DND-41 (cell line): ENCODE measurements at regions not wholly inside any gene's neighbourhood (a gene's known extent, or its start where the extent isn't known, plus 50 kb on each side); places are given as distances from the start of the nearest gene placed in this dataset.

Experiments
- ATAC-seq: fragments of 200-7000 bp; cut with Tn5 transposase; 3 replicates; pipeline ENCODE4 v1.9.1; 2021; ENCODE audit warnings: low read depth; ENCODE audit not compliant: insufficient read depth
- DNase-seq: peaks from one replicate; pipeline ENCODE4 v3.0.0-alpha.2; 2020
- H2AFZ ChIP-seq: 2 replicates; pipeline ENCODE4 v1.6.0; 2012; ENCODE audit warnings: low read depth, low read length
- H3K27ac ChIP-seq: 2 replicates; pipeline ENCODE4 v1.5.1; 2012; ENCODE audit warnings: low read length, inconsistent platforms
- H3K27me3 ChIP-seq: fragments of 200-600 bp; sonication (generic); 2 replicates; pipeline ENCODE4 v1.6.0; 2012; ENCODE audit warnings: low read length, mild to moderate bottlenecking, inconsistent platforms; ENCODE audit not compliant: insufficient read depth, poor library complexity
- H3K36me3 ChIP-seq: 2 replicates; pipeline ENCODE4 v1.5.1; 2012; ENCODE audit warnings: low read length, inconsistent platforms; ENCODE audit not compliant: insufficient read depth
- H3K4me1 ChIP-seq: 2 replicates; pipeline ENCODE4 v1.5.1; 2012; ENCODE audit warnings: mild to moderate bottlenecking, low read length; ENCODE audit not compliant: insufficient read depth
- H3K4me2 ChIP-seq: 2 replicates; pipeline ENCODE4 v1.6.0; 2012; ENCODE audit warnings: mild to moderate bottlenecking, moderate library complexity, low read length, inconsistent platforms; ENCODE audit not compliant: insufficient read depth
- H3K4me3 ChIP-seq, 2 experiments: fragments of 200-600 bp in 1 of 2; shearing (Covaris generic) in 1 of 2; 2 replicates each; pipeline ENCODE4 v1.5.1; 2012 to 2016; ENCODE audit warnings: inconsistent platforms in 2 of 2, low read length in 2 of 2, mild to moderate bottlenecking in 2 of 2, low read depth in 1 of 2, moderate library complexity in 1 of 2
- H3K79me2 ChIP-seq: 2 replicates; pipeline ENCODE4 v1.6.0; 2012; ENCODE audit warnings: low read length, inconsistent platforms; ENCODE audit not compliant: insufficient read depth
- H3K9ac ChIP-seq: 2 replicates; pipeline ENCODE4 v1.6.0; 2012; ENCODE audit warnings: low read depth, mild to moderate bottlenecking, inconsistent platforms, low read length, moderate library complexity
- H3K9me3 ChIP-seq: 2 replicates; pipeline ENCODE4 v1.5.1; 2012; ENCODE audit warnings: low read length, moderate library complexity, mild to moderate bottlenecking, inconsistent platforms; ENCODE audit not compliant: insufficient read depth, severe bottlenecking
- H4K20me1 ChIP-seq: 2 replicates; pipeline ENCODE4 v1.6.0; 2012; ENCODE audit warnings: low read length; ENCODE audit not compliant: insufficient read depth
- CTCF ChIP-seq: IDR thresholded peaks from 2 replicates; pipeline ENCODE4 v1.5.1; 2012; ENCODE audit warnings: borderline replicate concordance, low read length, moderate library complexity, mild to moderate bottlenecking; ENCODE audit not compliant: poor library complexity, severe bottlenecking; ENCODE audit errors: extremely low read depth
- EZH2 ChIP-seq: IDR thresholded peaks from 3 replicates; pipeline ENCODE4 v1.6.1; 2012; ENCODE audit warnings: borderline replicate concordance, low read depth, mild to moderate bottlenecking, moderate library complexity, low read length, inconsistent platforms; ENCODE audit not compliant: severe bottlenecking

- TF ChIP-seq CTCF (no peak), EZH2 (no peak)
- H3K4me3 ChIP-seq: peak overlapping the region in 1 of 2 experiments; percentile 10; a peak in 1 of 4 replicates
- H3K4me2 ChIP-seq: peak overlapping the region; percentile 59
- peak overlapping the region; percentile 93 for H3K27ac ChIP-seq
- peak overlapping the region; percentile 56 for H2AFZ ChIP-seq
- H3K4me1 ChIP-seq: peaks cover 73% of the 10 kb centered on the region
- H3K36me3 ChIP-seq: no peaks in the 10 kb centered on the region
- H3K9me3 ChIP-seq: no peaks in the 10 kb centered on the region
- peak; percentile 85 for ATAC-seq
- H4K20me1 ChIP-seq: no peaks in the 10 kb centered on the region
- DNase-seq: peak; percentile 92
- peak overlapping the region; percentile 62 for H3K9ac ChIP-seq
- H3K79me2 ChIP-seq: no peaks in the 10 kb centered on the region
- H3K27me3 ChIP-seq: no peaks in the 10 kb centered on the region
Observed at GRCh38 chr18:26710470-26711096, 154.9 kb downstream of the AQP4 start.

GRCh38 chr18:26709897-26710296 is 155.6 kb downstream of the AQP4 start:
- H4K20me1 ChIP-seq: no peaks in the 10 kb centered on the region
- no peaks in the 10 kb centered on the region for H3K79me2 ChIP-seq
- DNase-seq (no peak), ATAC-seq (peak; percentile 32; the same call in 2 of the 3 replicates)
- peaks cover 71% of the 10 kb centered on the region for H3K4me1 ChIP-seq
- H2AFZ ChIP-seq: no peak overlapping the region
- H3K4me3 ChIP-seq: 0 out of 4 replicates have a peak overlapping the region, but pooled peaks of 1 of the 2 experiments have one; percentile 10
- peak overlapping the region; percentile 91 for H3K27ac ChIP-seq
- no peak for TF ChIP-seq CTCF
- TF ChIP-seq EZH2: no peak
- peak overlapping the region; percentile 58 for H3K9ac ChIP-seq
- no peaks in the 10 kb centered on the region for H3K27me3 ChIP-seq
- H3K4me2 ChIP-seq: peak overlapping the region; percentile 59
- no peaks in the 10 kb centered on the region for H3K9me3 ChIP-seq
- no peaks in the 10 kb centered on the region for H3K36me3 ChIP-seq

- H3K4me2 ChIP-seq: peak overlapping the region; percentile 59
- H2AFZ ChIP-seq: peak overlapping the region; percentile 56
- peak overlapping the region; percentile 91 for H3K27ac ChIP-seq
- no peak for TF ChIP-seq EZH2
- no peak for TF ChIP-seq CTCF
- peak overlapping the region; percentile 58 for H3K9ac ChIP-seq
- H3K4me3 ChIP-seq: peak overlapping the region in 1 of 2 experiments; percentile 4; a peak in 1 of 4 replicates
- H3K79me2 ChIP-seq: no peaks in the 10 kb centered on the region
- H3K27me3 ChIP-seq: no peaks in the 10 kb centered on the region
- H3K4me1 ChIP-seq: peaks cover 66% of the 10 kb centered on the region
- DNase-seq (no peak), ATAC-seq (no peak)
- H4K20me1 ChIP-seq: no peaks in the 10 kb centered on the region
- no peaks in the 10 kb centered on the region for H3K36me3 ChIP-seq
- no peaks in the 10 kb centered on the region for H3K9me3 ChIP-seq
Observed at GRCh38 chr18:26708806-26709716, 156.4 kb downstream of the AQP4 start.
